Activated B cell treated with CpG ODN at 0.5 μM for 24 hours (primary cell): ENCODE measurements at regions not wholly inside any gene's neighbourhood (a gene's known extent, or its start where the extent isn't known, plus 50 kb on each side); places are given as distances from the start of the nearest gene placed in this dataset.

Experiments used
- ATAC-seq: fragments of 200-7000 bp; cut with Tn5 transposase; one replicate; pipeline ENCODE4 v1.10.0; 2021; ENCODE audit warnings: low read depth, mild to moderate bottlenecking, moderate library complexity
- CTCF ChIA-PET: fragments of 350-600 bp; sonication (Branson Sonifier 250); formaldehyde crosslinking; loops from one replicate; lab custom pipeline; 2021; ENCODE audit warnings: antibody characterized with exemption; lab: Charles Lee
- POLR2A ChIA-PET: fragments of 350-600 bp; sonication (Branson Sonifier 250); formaldehyde crosslinking; loops from one replicate; lab custom pipeline; 2021; ENCODE audit warnings: antibody characterized with exemption; lab: Charles Lee
- DNase-seq: peaks from one replicate; pipeline ENCODE4 v3.0.0; 2022
- H3K27ac Mint-ChIP-seq: one replicate; pipeline ENCODE4 v1.8.0; 2020; ENCODE audit warnings: mixed read lengths
- H3K27me3 Mint-ChIP-seq: one replicate; pipeline ENCODE4 v1.8.0; 2021; ENCODE audit warnings: mixed read lengths
- H3K36me3 Mint-ChIP-seq: one replicate; pipeline ENCODE4 v1.8.0; 2021; ENCODE audit warnings: low read depth, mixed read lengths
- H3K4me1 Mint-ChIP-seq: one replicate; pipeline ENCODE4 v1.8.0; 2021; ENCODE audit warnings: mixed read lengths
- H3K4me3 Mint-ChIP-seq: one replicate; pipeline ENCODE4 v1.8.0; 2020; ENCODE audit warnings: mild to moderate bottlenecking, mixed read lengths
- H3K9me3 Mint-ChIP-seq: one replicate; pipeline ENCODE4 v1.8.0; 2020; ENCODE audit warnings: mixed read lengths
- intact Hi-C: fragments of 100-400 bp; cut with micrococcal nuclease; formaldehyde crosslinking; loops from one replicate; pipeline ENCODE4 v1.15.1; 2024
- TF ChIP-seq, protein P1 (sequence below): fragments of 200-600 bp; IDR thresholded peaks from one replicate; pipeline ENCODE4 v1.8.0; 2022; ENCODE audit warnings: antibody characterized with exemption, mild to moderate bottlenecking

DNA sequence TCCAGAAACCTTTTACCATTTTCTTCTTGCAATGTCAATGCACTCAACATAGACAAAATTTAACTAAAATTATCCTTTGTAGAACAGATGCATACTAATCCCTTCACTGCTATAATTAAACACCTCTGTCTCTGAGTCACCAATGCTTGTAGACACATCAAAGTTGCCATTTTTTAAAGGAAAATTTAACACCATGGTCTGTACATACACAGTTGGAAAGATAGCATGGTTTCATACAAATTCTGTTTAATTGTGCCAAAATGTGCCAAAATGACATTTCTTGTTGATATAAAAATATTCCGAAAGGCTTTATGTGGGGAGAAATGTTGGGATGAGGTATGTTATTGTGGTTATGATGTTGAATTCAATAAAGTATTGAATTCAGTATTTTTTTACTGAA is 125.8 kb downstream of the NEUROD6 start:
- TF ChIP-seq, protein P1, sequence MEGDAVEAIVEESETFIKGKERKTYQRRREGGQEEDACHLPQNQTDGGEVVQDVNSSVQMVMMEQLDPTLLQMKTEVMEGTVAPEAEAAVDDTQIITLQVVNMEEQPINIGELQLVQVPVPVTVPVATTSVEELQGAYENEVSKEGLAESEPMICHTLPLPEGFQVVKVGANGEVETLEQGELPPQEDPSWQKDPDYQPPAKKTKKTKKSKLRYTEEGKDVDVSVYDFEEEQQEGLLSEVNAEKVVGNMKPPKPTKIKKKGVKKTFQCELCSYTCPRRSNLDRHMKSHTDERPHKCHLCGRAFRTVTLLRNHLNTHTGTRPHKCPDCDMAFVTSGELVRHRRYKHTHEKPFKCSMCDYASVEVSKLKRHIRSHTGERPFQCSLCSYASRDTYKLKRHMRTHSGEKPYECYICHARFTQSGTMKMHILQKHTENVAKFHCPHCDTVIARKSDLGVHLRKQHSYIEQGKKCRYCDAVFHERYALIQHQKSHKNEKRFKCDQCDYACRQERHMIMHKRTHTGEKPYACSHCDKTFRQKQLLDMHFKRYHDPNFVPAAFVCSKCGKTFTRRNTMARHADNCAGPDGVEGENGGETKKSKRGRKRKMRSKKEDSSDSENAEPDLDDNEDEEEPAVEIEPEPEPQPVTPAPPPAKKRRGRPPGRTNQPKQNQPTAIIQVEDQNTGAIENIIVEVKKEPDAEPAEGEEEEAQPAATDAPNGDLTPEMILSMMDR: no peak
- H3K9me3 Mint-ChIP-seq: peaks cover 3% of the 10 kb centered on the region
- no peak for DNase-seq
- ChIA-PET POLR2A (no interaction called here), CTCF (no interaction called here)
- no peak overlapping the region for H3K4me3 Mint-ChIP-seq
- no peaks in the 10 kb centered on the region for H3K4me1 Mint-ChIP-seq
- H3K27me3 Mint-ChIP-seq: no peaks in the 10 kb centered on the region
- intact Hi-C loops: no loop called here
- ATAC-seq: no peak
- no peaks in the 10 kb centered on the region for H3K36me3 Mint-ChIP-seq
- no peak overlapping the region for H3K27ac Mint-ChIP-seq

DNA sequence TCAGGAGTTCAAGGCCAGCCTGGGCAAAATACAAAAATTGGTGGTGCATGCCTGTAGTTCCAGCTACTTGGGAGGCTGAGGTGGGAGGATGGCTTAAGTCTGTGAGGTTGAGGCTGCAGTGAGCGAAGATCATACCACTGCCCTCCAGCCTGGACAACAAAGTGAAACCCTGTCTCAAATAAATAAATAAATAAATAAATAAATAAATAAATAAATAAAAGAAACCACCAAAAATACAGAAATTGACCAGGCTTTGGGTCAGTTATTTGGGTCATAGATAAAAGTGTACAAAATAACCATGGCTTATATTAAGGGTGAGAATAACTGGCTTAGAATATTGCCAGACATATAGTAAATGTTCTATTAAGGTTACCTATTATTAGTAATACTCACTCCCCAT is 129.2 kb downstream of the NEUROD6 start:
- Mint-ChIP-seq H3K9me3 (peaks cover under 1% of the 10 kb centered on the region), H3K27ac (no peak overlapping the region), H3K36me3 (no peaks in the 10 kb centered on the region), H3K27me3 (no peaks in the 10 kb centered on the region), H3K4me1 (no peaks in the 10 kb centered on the region), H3K4me3 (no peak overlapping the region)
- DNase-seq (no peak), ATAC-seq (no peak)
- TF ChIP-seq, protein P1: no peak
- CTCF ChIA-PET: no interaction called here
- POLR2A ChIA-PET: no interaction called here
- intact Hi-C loops: no loop called here

DNA sequence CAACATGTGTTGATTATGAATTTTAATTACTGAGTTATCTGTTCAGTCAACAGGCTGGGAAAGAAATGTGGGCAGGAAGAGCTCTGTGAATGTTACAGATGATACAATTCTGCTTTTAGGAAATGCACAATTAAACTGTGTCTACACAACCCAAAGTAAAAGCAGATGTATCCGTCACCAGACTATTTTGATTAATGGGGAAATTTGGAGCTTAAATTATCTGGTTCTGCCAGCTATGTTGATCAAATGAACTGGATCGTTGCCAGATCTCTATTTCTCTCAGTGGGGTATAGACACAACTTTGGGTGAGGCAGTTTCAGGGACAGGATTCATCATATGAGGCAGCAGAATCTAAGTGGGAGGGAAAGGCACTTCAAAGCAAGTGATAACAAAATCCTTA is 136.5 kb downstream of the NEUROD6 start:
- H3K4me1 Mint-ChIP-seq: no peaks in the 10 kb centered on the region
- POLR2A ChIA-PET: no interaction called here

DNA sequence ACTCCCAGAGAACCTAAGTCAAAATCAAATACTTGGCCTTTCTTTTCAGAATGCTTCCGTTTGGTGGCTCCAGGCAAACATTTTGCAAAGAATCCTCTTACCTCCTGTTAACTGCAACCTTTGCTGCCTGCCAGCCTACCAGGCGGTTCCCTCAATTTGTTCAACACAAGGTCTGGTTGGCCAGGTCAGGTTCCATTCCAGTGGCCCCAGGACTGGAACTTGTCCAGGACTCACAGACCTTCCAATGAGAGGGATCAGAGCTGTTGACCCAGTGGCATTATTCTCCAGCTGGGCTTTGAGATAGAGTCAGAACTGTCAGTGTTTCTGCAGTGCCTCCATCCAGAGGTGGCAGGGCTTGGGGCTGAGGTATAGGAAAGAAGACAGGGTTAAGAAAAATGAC is 137.0 kb downstream of the NEUROD6 start:
- no peak overlapping the region for H3K27ac Mint-ChIP-seq
- DNase-seq (no peak), ATAC-seq (no peak)
- intact Hi-C loops: no loop called here
- ChIA-PET POLR2A (no interaction called here), CTCF (no interaction called here)
- no peaks in the 10 kb centered on the region for H3K36me3 Mint-ChIP-seq
- H3K9me3 Mint-ChIP-seq: peaks cover 3% of the 10 kb centered on the region
- no peaks in the 10 kb centered on the region for H3K27me3 Mint-ChIP-seq
- TF ChIP-seq, protein P1: no peak
- H3K4me1 Mint-ChIP-seq: no peaks in the 10 kb centered on the region
- H3K4me3 Mint-ChIP-seq: no peak overlapping the region

More for the DNA sequence above, 136.5 kb downstream of the NEUROD6 start:
- DNase-seq (no peak), ATAC-seq (no peak)
- H3K9me3 Mint-ChIP-seq: peaks cover 3% of the 10 kb centered on the region
- no peaks in the 10 kb centered on the region for H3K36me3 Mint-ChIP-seq
- H3K27me3 Mint-ChIP-seq: no peaks in the 10 kb centered on the region
- H3K4me3 Mint-ChIP-seq: no peak overlapping the region
- CTCF ChIA-PET: no interaction called here
- H3K27ac Mint-ChIP-seq: no peak overlapping the region
- intact Hi-C loops: no loop called here
- TF ChIP-seq, protein P1: no peak

DNA sequence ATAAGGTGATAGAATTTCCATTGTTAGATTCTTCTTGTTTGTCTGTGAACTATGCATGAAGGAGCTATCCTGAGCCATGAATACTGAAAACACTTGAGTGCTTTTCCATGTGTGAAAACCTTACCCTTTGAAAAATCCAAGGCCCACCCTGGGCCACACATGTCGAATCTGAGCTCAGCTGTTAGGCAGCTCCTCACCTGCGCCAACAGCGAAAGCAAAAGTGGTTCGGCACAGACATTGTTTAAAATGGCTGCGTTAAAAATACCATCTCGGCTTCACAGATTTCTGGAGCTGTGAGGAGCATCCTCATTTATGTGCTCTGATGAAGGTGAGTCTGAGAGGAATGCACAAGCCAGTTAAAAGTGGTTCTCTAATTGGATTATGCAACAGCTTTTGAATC is 137.7 kb downstream of the NEUROD6 start:
- Mint-ChIP-seq H3K4me1 (no peaks in the 10 kb centered on the region), H3K9me3 (peaks cover 3% of the 10 kb centered on the region), H3K36me3 (no peaks in the 10 kb centered on the region), H3K4me3 (no peak overlapping the region), H3K27ac (no peak overlapping the region), H3K27me3 (no peaks in the 10 kb centered on the region)
- ATAC-seq (no peak), DNase-seq (no peak)
- TF ChIP-seq, protein P1: no peak
- intact Hi-C loops: no loop called here
- CTCF ChIA-PET: no interaction called here
- POLR2A ChIA-PET: no interaction called here
